GM10248 (cell line): ENCODE measurements at regions not wholly inside any gene's neighbourhood (a gene's known extent, or its start where the extent isn't known, plus 50 kb on each side); places are given as distances from the start of the nearest gene placed in this dataset.

Experiments
- CTCF ChIA-PET: fragments of 300-600 bp; sonication (Branson Sonifier 250); formaldehyde crosslinking; extraction: SDS; loops from one replicate; lab custom pipeline; 2021; ENCODE audit warnings: antibody characterized with exemption; lab: Yijun Ruan, JAX
- POLR2A ChIA-PET: fragments of 350-650 bp; sonication (Branson Sonifier 250); formaldehyde crosslinking; extraction: SDS; loops from one replicate; lab custom pipeline; 2020; ENCODE audit warnings: antibody characterized with exemption; lab: Yijun Ruan, JAX
- DNase-seq: peaks from one replicate; pipeline ENCODE4 v3.0.0; 2012; ENCODE audit errors: extremely low spot score
- CTCF ChIP-seq: IDR thresholded peaks from 2 replicates; pipeline ENCODE4 v1.5.1; 2012; ENCODE audit warnings: mild to moderate bottlenecking, low read depth; ENCODE audit errors: extremely low read depth, missing control alignments, control extremely low read depth

GRCh38 chr7:13563680-13564079, 425.8 kb downstream of the ETV1 start:
- no peak for TF ChIP-seq CTCF
- POLR2A ChIA-PET, result no interaction called here
- DNase-seq, result no peak
- CTCF ChIA-PET, result interaction anchor here (1.6 kb wide), 1 partner anchor 13 kb away, joined by 5 read pairs; no protein-coding TSS in a partner anchor

- TF ChIP-seq CTCF, result no peak
- DNase-seq, result no peak
- POLR2A ChIA-PET, result no interaction called here
- CTCF ChIA-PET, result interaction anchor here (0.7 to 1.6 kb wide), 3 partner anchors 9 to 69 kb away, joined by 3 to 5 read pairs (median 3); no protein-coding TSS in a partner anchor
These were observed 411.8 kb downstream of the ETV1 start for GRCh38 chr7:13577566-13578145.

- ChIA-PET CTCF (interaction anchor here (1.0 kb wide), 1 partner anchor 10 kb away, joined by 3 read pairs; no protein-coding TSS in a partner anchor), POLR2A (no interaction called here)
- no peak for DNase-seq
- TF ChIP-seq CTCF, result no peak
These were observed 411.2 kb downstream of the ETV1 start for GRCh38 chr7:13578294-13578693.

GRCh38 chr7:13581097-13581496, 408.4 kb downstream of the ETV1 start:
- CTCF ChIA-PET, result no interaction called here
- POLR2A ChIA-PET, result no interaction called here
- no peak for TF ChIP-seq CTCF
- DNase-seq, result no peak

- no peak for DNase-seq
- no peak for TF ChIP-seq CTCF
- ChIA-PET POLR2A (no interaction called here), CTCF (no interaction called here)
These were observed 395.6 kb downstream of the ETV1 start for GRCh38 chr7:13593854-13594253.

GRCh38 chr7:13602036-13602435, 387.4 kb downstream of the ETV1 start:
- CTCF ChIA-PET, result no interaction called here
- POLR2A ChIA-PET, result no interaction called here
- DNase-seq, result no peak
- TF ChIP-seq CTCF, result no peak
